ENCODE measurements at regions not wholly inside any gene's neighbourhood (a gene's known extent, or its start where the extent isn't known, plus 50 kb on each side); places are given as distances from the start of the nearest gene placed in this dataset.

DNA sequence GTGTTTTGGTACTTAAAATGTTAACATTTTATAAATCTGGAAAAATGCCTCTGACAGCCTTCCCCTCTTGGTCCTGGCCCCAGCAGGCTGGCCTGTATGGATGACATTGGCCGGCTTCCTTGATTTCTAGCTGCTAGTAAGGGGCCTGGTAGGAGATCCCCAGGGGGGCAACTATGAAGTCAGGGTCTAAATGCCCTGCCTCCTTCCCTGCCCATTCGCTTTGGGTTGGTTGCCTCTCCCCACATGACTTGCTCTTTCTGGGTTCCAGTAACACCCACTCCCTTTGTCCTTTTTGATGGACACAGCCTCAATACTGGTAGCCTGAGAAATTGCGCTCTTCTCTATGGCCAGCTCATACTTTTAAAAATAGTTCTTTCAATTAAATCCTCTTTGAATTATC lies 78.0 kb upstream of the MAD2L1 start:
- BruUV-seq (replicated peaks), result no TSS peak
- Mint-ChIP-seq H3K36me3 (ENCODE audit: insufficient read depth, unreplicated experiment) (no peaks in the 10 kb centered on the region), H3K4me1 (ENCODE audit: insufficient read depth, unreplicated experiment) (no peaks in the 10 kb centered on the region), H3K27me3 (ENCODE audit: insufficient read depth, unreplicated experiment) (no peaks in the 10 kb centered on the region), H3K27ac (ENCODE audit: low read depth, unreplicated experiment) (no peak overlapping the region), H3K4me3 (ENCODE audit: unreplicated experiment) (no peak overlapping the region), H3K9me3 (ENCODE audit: unreplicated experiment) (peaks cover 11% of the 10 kb centered on the region)
- intact Hi-C loops (cut with micrococcal nuclease), result no loop called here
- ChIA-PET CTCF (interaction anchor here (0.6 to 1.4 kb wide), 2 partner anchors 11 to 496 kb away, joined by 3 read pairs; no protein-coding TSS in a partner anchor), POLR2A (no interaction called here)
- no peak for TF ChIP-seq CTCF (IDR thresholded peaks at IDR 0.05; ENCODE audit: unreplicated experiment)
- no peak for DNase-seq (ENCODE audit: unreplicated experiment)

DNA sequence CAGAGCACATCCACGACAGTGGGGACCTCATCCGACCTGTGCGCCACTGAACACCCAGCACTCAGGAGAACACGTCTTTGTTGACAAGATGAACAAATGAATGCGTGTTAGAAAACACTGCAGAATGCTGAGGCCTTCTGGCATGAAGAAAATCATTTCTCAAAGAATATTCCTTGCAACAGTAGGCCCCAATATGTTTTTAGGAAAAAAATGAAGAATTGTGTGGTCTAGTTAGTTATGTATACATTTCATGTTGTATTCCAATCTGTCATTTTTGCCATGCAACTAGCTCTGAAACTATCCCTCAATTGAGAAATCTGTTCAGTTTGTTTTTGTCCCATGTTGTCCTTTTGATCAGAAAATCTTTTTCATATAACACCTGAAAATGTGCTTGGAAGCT lies 77.4 kb upstream of the MAD2L1 start:
- H3K36me3 Mint-ChIP-seq (ENCODE audit: insufficient read depth, unreplicated experiment), result no peaks in the 10 kb centered on the region
- ChIA-PET POLR2A (no interaction called here), CTCF (interaction anchor here (1.2 to 1.4 kb wide), 2 partner anchors 11 to 953 kb away, joined by 3 read pairs; no protein-coding TSS in a partner anchor)
- intact Hi-C loops (cut with micrococcal nuclease), result no loop called here
- no peaks in the 10 kb centered on the region for H3K27me3 Mint-ChIP-seq (ENCODE audit: insufficient read depth, unreplicated experiment)
- no peak overlapping the region for H3K4me3 Mint-ChIP-seq (ENCODE audit: unreplicated experiment)
- H3K27ac Mint-ChIP-seq (ENCODE audit: low read depth, unreplicated experiment), result no peak overlapping the region
- H3K9me3 Mint-ChIP-seq (ENCODE audit: unreplicated experiment), result peaks cover 11% of the 10 kb centered on the region
- no peaks in the 10 kb centered on the region for H3K4me1 Mint-ChIP-seq (ENCODE audit: insufficient read depth, unreplicated experiment)
- no peak for TF ChIP-seq CTCF (IDR thresholded peaks at IDR 0.05; ENCODE audit: unreplicated experiment)
- BruUV-seq (replicated peaks), result no TSS peak
- no peak for DNase-seq (ENCODE audit: unreplicated experiment)

DNA sequence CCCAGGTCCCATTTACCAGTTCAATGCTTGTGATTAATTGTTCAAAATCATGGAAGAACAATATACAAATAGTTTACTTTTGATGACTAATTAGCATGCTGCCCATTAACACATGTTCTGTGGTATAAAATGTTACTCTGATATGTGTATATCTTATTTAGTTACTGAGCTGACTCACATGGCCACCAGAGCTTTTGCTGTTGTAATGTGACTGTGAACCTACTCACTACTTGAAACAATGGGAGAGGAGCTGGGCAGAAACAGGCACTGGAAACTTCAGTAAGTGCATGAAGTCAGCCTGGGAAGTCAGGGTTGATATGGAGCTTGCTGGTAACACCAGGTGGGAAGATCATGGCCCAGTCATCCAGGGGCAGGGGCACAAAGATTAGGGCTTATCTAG lies 72.7 kb upstream of the MAD2L1 start:
- BruUV-seq (replicated peaks), result no TSS peak
- peaks cover 11% of the 10 kb centered on the region for H3K9me3 Mint-ChIP-seq (ENCODE audit: unreplicated experiment)
- H3K36me3 Mint-ChIP-seq (ENCODE audit: insufficient read depth, unreplicated experiment), result no peaks in the 10 kb centered on the region
- no peaks in the 10 kb centered on the region for H3K4me1 Mint-ChIP-seq (ENCODE audit: insufficient read depth, unreplicated experiment)
- intact Hi-C loops (cut with micrococcal nuclease), result no loop called here
- no peak overlapping the region for H3K27ac Mint-ChIP-seq (ENCODE audit: low read depth, unreplicated experiment)
- H3K4me3 Mint-ChIP-seq (ENCODE audit: unreplicated experiment), result no peak overlapping the region
- H3K27me3 Mint-ChIP-seq (ENCODE audit: insufficient read depth, unreplicated experiment), result no peaks in the 10 kb centered on the region
- CTCF ChIA-PET, result interaction anchor here (0.7 to 1.1 kb wide), 2 partner anchors 10 to 1168 kb away, joined by 3 read pairs; no protein-coding TSS in a partner anchor
- no peak for TF ChIP-seq CTCF (IDR thresholded peaks at IDR 0.05; ENCODE audit: unreplicated experiment)
- POLR2A ChIA-PET, result no interaction called here
- no peak for DNase-seq (ENCODE audit: unreplicated experiment)

DNA sequence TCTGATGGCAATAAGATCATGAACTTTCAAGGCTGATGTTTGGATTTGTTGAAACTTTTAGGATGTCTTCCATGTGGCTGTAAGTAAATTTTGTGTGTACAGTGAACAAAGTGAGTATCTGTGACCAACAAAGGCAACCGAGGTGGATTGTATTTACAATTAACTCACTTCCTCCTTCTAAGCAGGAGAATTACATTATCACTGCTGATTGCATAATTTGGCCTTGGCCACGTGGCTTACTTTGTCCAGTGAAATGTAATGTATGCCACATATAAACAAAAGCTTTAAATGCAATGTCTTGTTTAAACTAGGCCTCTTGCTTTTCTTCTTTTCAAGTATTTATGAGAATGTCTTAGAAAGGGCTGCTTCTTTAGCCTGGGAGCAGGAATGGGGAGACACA lies 66.3 kb upstream of the MAD2L1 start:
- Mint-ChIP-seq H3K36me3 (ENCODE audit: insufficient read depth, unreplicated experiment) (no peaks in the 10 kb centered on the region), H3K4me1 (ENCODE audit: insufficient read depth, unreplicated experiment) (no peaks in the 10 kb centered on the region), H3K27ac (ENCODE audit: low read depth, unreplicated experiment) (no peak overlapping the region), H3K4me3 (ENCODE audit: unreplicated experiment) (no peak overlapping the region), H3K27me3 (ENCODE audit: insufficient read depth, unreplicated experiment) (no peaks in the 10 kb centered on the region), H3K9me3 (ENCODE audit: unreplicated experiment) (no peaks in the 10 kb centered on the region)
- ChIA-PET CTCF (no interaction called here), POLR2A (interaction anchor here (0.7 kb wide), 1 partner anchor 1160 kb away, joined by 3 read pairs; no protein-coding TSS in a partner anchor)
- intact Hi-C loops (cut with micrococcal nuclease), result no loop called here
- TF ChIP-seq CTCF (IDR thresholded peaks at IDR 0.05; ENCODE audit: unreplicated experiment), result no peak
- DNase-seq (ENCODE audit: unreplicated experiment), result peak; percentile 3
- BruUV-seq (replicated peaks), result no TSS peak

Measured in MCF 10A (cell line).